ENCODE measurements at regions not wholly inside any gene's neighbourhood (a gene's known extent, or its start where the extent isn't known, plus 50 kb on each side); places are given as distances from the start of the nearest gene placed in this dataset.

- TF ChIP-seq POLR2A (IDR thresholded peaks at IDR 0.05): no peak
- TF ChIP-seq, protein P1, sequence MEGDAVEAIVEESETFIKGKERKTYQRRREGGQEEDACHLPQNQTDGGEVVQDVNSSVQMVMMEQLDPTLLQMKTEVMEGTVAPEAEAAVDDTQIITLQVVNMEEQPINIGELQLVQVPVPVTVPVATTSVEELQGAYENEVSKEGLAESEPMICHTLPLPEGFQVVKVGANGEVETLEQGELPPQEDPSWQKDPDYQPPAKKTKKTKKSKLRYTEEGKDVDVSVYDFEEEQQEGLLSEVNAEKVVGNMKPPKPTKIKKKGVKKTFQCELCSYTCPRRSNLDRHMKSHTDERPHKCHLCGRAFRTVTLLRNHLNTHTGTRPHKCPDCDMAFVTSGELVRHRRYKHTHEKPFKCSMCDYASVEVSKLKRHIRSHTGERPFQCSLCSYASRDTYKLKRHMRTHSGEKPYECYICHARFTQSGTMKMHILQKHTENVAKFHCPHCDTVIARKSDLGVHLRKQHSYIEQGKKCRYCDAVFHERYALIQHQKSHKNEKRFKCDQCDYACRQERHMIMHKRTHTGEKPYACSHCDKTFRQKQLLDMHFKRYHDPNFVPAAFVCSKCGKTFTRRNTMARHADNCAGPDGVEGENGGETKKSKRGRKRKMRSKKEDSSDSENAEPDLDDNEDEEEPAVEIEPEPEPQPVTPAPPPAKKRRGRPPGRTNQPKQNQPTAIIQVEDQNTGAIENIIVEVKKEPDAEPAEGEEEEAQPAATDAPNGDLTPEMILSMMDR (IDR thresholded peaks at IDR 0.05): no peak
Observed at GRCh38 chr6:140821196-140821595, 1311.5 kb upstream of the GJE1 start.

All from heart left ventricle (tissue), 13 donors.